HepG2 (cell line): ENCODE measurements at regions not wholly inside any gene's neighbourhood (a gene's known extent, or its start where the extent isn't known, plus 50 kb on each side); places are given as distances from the start of the nearest gene placed in this dataset.
A peak's percentile ranks its signal among the peaks of the same experiment; 100 is the strongest.

Experiments
- ASH2L ChIP-seq: fragments of 300-600, 200-600 bp; sonication (generic); IDR thresholded peaks from 2 replicates; pipeline ENCODE4 v1.7.0; 2017; ENCODE audit warnings: low read depth, mild to moderate bottlenecking, moderate library complexity, mixed read lengths, low read length; ENCODE audit not compliant: insufficient read length
- BCL6 ChIP-seq: IDR thresholded peaks from 2 replicates; pipeline ENCODE4 v1.6.1; 2016; ENCODE audit warnings: missing genetic modification reagents, missing compliant biosample characterization
- CREB1 ChIP-seq, 2 experiments: fragments of 450-650 bp in 1 of 2; IDR thresholded peaks; 2 replicates each; pipeline ENCODE4 v1.6.1; 2016 to 2017; ENCODE audit warnings: control low read depth in 1 of 2, mild to moderate bottlenecking in 1 of 2, missing compliant biosample characterization in 1 of 2, missing genetic modification characterization in 1 of 2
- FOXA3 ChIP-seq: IDR thresholded peaks from 2 replicates; pipeline ENCODE4 v1.6.1; 2016; ENCODE audit warnings: missing genetic modification reagents, missing compliant biosample characterization
- FOXP1 ChIP-seq, 2 experiments: fragments of 450-650 bp in 1 of 2; IDR thresholded peaks; 2 replicates each; pipeline ENCODE4 v1.6.1; 2017 to 2018; ENCODE audit warnings: antibody characterized with exemption in 1 of 2
- ISL2 ChIP-seq: sonication (generic); formaldehyde crosslinking; IDR thresholded peaks from 2 replicates; pipeline ENCODE4 v1.5.0; 2020; ENCODE audit warnings: missing genetic modification reagents
- JUNB ChIP-seq: sonication (generic); formaldehyde crosslinking; IDR thresholded peaks from 2 replicates; pipeline ENCODE4 v1.8.0; 2022; ENCODE audit warnings: missing genetic modification reagents, mild to moderate bottlenecking, borderline replicate concordance
- JUND ChIP-seq: sonication (generic); formaldehyde crosslinking; IDR thresholded peaks from 2 replicates; pipeline ENCODE4 v1.8.0; 2022; ENCODE audit warnings: mild to moderate bottlenecking, missing genetic modification reagents
- MEF2D ChIP-seq: sonication (generic); formaldehyde crosslinking; IDR thresholded peaks from 2 replicates; pipeline ENCODE4 v1.5.1; 2020; ENCODE audit warnings: mild to moderate bottlenecking, missing genetic modification reagents
- NCOR1 ChIP-seq: fragments of 200-600 bp; sonication (generic); IDR thresholded peaks from 2 replicates; pipeline ENCODE4 v1.7.0; 2017; ENCODE audit warnings: antibody characterized with exemption, low read length, borderline replicate concordance
- NFIC ChIP-seq: IDR thresholded peaks from 2 replicates; pipeline ENCODE4 v1.6.1; 2012; ENCODE audit warnings: mild to moderate bottlenecking, low read length, inconsistent platforms
- PPARG ChIP-seq: conservative IDR thresholded peaks from 2 replicates; pipeline ENCODE4 v1.6.1; 2016; ENCODE audit warnings: missing biosample characterization, missing genetic modification reagents
- PRPF4 ChIP-seq: fragments of 200-400 bp; formaldehyde crosslinking; IDR thresholded peaks from 2 replicates; pipeline ENCODE4 v1.6.1; 2016; ENCODE audit warnings: low read length, low read depth; ENCODE audit not compliant: poor library complexity, severe bottlenecking
- RNF2 ChIP-seq: fragments of 450-650 bp; conservative IDR thresholded peaks from 2 replicates; pipeline ENCODE4 v1.6.1; 2016; ENCODE audit warnings: low read depth
- RXRB ChIP-seq: IDR thresholded peaks from 2 replicates; pipeline ENCODE4 v1.6.1; 2016; ENCODE audit warnings: borderline replicate concordance, missing genetic modification reagents, missing compliant biosample characterization
- TBX3 ChIP-seq: fragments of 450-650 bp; IDR thresholded peaks from 2 replicates; pipeline ENCODE4 v1.6.1; 2017; ENCODE audit warnings: antibody characterized with exemption, mild to moderate bottlenecking, inconsistent platforms, borderline replicate concordance
- TCF7 ChIP-seq: sonication (generic); IDR thresholded peaks from 2 replicates; pipeline ENCODE4 v1.6.1; 2016; ENCODE audit warnings: antibody characterized with exemption, low read depth
- YY1 ChIP-seq: IDR thresholded peaks from 2 replicates; pipeline ENCODE4 v1.6.1; 2011; ENCODE audit warnings: low read length, low read depth, moderate library complexity, mild to moderate bottlenecking; ENCODE audit not compliant: insufficient read depth, insufficient replicate concordance
- TF ChIP-seq, protein P1 (sequence below): IDR thresholded peaks from 2 replicates; pipeline ENCODE4 v1.6.1; 2012; ENCODE audit warnings: low read depth, low read length, improper control_type of control experiment
- TF ChIP-seq, protein P2 (sequence below): sonication (generic); formaldehyde crosslinking; IDR thresholded peaks from 2 replicates; pipeline ENCODE4 v1.9.0; 2021; ENCODE audit warnings: missing genetic modification reagents, borderline replicate concordance

DNA sequence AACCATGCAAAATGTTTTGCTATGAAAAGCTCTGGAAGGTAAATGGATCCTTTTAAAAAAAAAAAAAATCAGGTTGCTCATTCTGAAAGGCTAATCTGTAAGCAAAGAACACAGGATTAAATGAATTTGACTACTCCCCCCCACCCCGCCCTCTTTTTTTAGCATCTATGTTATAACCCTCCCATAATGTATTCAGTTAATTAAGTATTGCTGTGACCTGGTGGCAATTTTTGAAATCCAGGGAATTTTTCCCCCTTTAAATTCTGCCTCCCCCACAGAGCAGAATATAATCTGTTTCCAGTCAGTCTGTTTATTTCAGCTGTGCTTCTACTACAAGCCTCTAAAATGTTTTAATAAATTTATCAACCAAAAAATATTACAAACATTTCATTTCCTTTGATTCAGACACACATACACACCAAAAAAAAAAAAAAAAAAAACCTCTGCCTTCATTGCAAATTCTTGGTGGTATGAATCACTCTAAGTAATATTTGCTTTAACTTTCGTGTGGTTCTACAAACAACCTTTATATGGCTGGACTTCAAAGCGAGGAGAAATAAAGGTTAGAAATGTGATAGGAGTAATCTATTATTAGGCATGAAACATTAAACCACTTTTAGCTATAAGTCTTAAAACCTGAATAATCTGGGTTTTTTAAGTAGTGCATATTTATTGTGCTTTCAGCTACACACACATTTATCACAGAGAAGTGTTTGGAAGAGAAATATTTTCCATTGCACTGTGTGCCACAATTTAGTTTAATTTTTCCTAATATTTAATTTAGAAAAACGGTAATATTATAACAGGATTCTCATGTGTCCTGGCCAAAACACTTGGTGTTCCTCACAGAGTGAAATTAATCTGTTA lies 64.4 kb upstream of the ARID5B start (continued):
- TF ChIP-seq, protein P1, sequence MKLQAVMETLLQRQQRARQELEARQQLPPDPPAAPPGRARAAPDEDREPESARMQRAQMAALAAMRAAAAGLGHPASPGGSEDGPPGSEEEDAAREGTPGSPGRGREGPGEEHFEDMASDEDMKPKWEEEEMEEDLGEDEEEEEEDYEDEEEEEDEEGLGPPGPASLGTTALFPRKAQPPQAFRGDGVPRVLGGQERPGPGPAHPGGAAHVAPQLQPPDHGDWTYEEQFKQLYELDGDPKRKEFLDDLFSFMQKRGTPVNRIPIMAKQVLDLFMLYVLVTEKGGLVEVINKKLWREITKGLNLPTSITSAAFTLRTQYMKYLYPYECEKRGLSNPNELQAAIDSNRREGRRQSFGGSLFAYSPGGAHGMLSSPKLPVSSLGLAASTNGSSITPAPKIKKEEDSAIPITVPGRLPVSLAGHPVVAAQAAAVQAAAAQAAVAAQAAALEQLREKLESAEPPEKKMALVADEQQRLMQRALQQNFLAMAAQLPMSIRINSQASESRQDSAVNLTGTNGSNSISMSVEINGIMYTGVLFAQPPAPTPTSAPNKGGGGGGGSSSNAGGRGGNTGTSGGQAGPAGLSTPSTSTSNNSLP: peak; percentile 96
- peak; percentile 77 for TF ChIP-seq TCF7
- peak; percentile 55; the same call in 1 of the 2 replicates for TF ChIP-seq RXRB
- TF ChIP-seq TBX3: peak; percentile 34; the same call in 1 of the 2 replicates
- TF ChIP-seq, protein P2, sequence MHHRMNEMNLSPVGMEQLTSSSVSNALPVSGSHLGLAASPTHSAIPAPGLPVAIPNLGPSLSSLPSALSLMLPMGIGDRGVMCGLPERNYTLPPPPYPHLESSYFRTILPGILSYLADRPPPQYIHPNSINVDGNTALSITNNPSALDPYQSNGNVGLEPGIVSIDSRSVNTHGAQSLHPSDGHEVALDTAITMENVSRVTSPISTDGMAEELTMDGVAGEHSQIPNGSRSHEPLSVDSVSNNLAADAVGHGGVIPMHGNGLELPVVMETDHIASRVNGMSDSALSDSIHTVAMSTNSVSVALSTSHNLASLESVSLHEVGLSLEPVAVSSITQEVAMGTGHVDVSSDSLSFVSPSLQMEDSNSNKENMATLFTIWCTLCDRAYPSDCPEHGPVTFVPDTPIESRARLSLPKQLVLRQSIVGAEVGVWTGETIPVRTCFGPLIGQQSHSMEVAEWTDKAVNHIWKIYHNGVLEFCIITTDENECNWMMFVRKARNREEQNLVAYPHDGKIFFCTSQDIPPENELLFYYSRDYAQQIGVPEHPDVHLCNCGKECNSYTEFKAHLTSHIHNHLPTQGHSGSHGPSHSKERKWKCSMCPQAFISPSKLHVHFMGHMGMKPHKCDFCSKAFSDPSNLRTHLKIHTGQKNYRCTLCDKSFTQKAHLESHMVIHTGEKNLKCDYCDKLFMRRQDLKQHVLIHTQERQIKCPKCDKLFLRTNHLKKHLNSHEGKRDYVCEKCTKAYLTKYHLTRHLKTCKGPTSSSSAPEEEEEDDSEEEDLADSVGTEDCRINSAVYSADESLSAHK (CRISPR knock-in tag): no peak
- no peak for TF ChIP-seq RNF2
- TF ChIP-seq NCOR1: peak; percentile 30; the same call in 1 of the 2 replicates
- TF ChIP-seq PPARG (CRISPR knock-in tag): peak; percentile 52; the same call in 1 of the 2 replicates
- peak; percentile 81 for TF ChIP-seq JUND (CRISPR knock-in tag)
- TF ChIP-seq MEF2D (CRISPR knock-in tag): peak; percentile 18; the same call in 1 of the 2 replicates
- no peak for TF ChIP-seq FOXP1 (IDR thresholded peaks at IDR 0.05)
- 0 out of 2 replicates have a peak, but pooled peaks have one; percentile 32 for TF ChIP-seq FOXP1 (CRISPR knock-in tag; IDR thresholded peaks at IDR 0.05)
- TF ChIP-seq NFIC: peak; percentile 80; the same call in 1 of the 2 replicates
- no peak for TF ChIP-seq CREB1 (IDR thresholded peaks at IDR 0.05)
- TF ChIP-seq CREB1 (CRISPR knock-in tag; IDR thresholded peaks at IDR 0.05): peak; percentile 56; the same call in 1 of the 2 replicates
- peak; percentile 49 for TF ChIP-seq FOXA3
- peak; percentile 53; the same call in 1 of the 2 replicates for TF ChIP-seq BCL6 (CRISPR knock-in tag)
- no peak for TF ChIP-seq PRPF4
- peak; percentile 58 for TF ChIP-seq ASH2L
- peak; percentile 57; the same call in 1 of the 2 replicates for TF ChIP-seq ISL2 (CRISPR knock-in tag)
- no peak for TF ChIP-seq YY1
- peak; percentile 96 for TF ChIP-seq JUNB (CRISPR knock-in tag)
